ENCODE measurements at regions not wholly inside any gene's neighbourhood (a gene's known extent, or its start where the extent isn't known, plus 50 kb on each side); places are given as distances from the start of the nearest gene placed in this dataset.
A peak's percentile ranks its signal among the peaks of the same experiment; 100 is the strongest.

- no peak overlapping the region for H3K4me3 ChIP-seq (ENCODE audit: low read depth, low read length)
- no peak for TF ChIP-seq CTCF (IDR thresholded peaks at IDR 0.05; ENCODE audit: insufficient read depth, low read length, missing control alignments)
- DNase-seq (ENCODE audit: low read depth, low spot score): no peak
- CTCF ChIA-PET: interaction anchor here (0.8 kb wide), 1 partner anchor 367 kb away, joined by 3 read pairs; no protein-coding TSS in a partner anchor
- POLR2A ChIA-PET: no interaction called here
Observed at GRCh38 chr6:113146878-113147277, 710.3 kb upstream of the MARCKS start.

GRCh38 chr6:113147544-113147943 lies 709.6 kb upstream of the MARCKS start:
- no peak for TF ChIP-seq CTCF (IDR thresholded peaks at IDR 0.05; ENCODE audit: insufficient read depth, low read length, missing control alignments)
- CTCF ChIA-PET: no interaction called here
- peak; percentile 98 for DNase-seq (ENCODE audit: low read depth, low spot score)
- no peak overlapping the region for H3K4me3 ChIP-seq (ENCODE audit: low read depth, low read length)
- POLR2A ChIA-PET: no interaction called here

- no peak for TF ChIP-seq CTCF (IDR thresholded peaks at IDR 0.05; ENCODE audit: insufficient read depth, low read length, missing control alignments)
- peak; percentile 45 for DNase-seq (ENCODE audit: low read depth, low spot score)
- POLR2A ChIA-PET: no interaction called here
- CTCF ChIA-PET: interaction anchor here (0.6 kb wide), 1 partner anchor 310 kb away, joined by 3 read pairs; no protein-coding TSS in a partner anchor
- no peak overlapping the region for H3K4me3 ChIP-seq (ENCODE audit: low read depth, low read length)
Observed at GRCh38 chr6:113148566-113148965, 708.6 kb upstream of the MARCKS start.

GRCh38 chr6:113149511-113149910 lies 707.6 kb upstream of the MARCKS start:
- ChIA-PET POLR2A (no interaction called here), CTCF (no interaction called here)
- no peak overlapping the region for H3K4me3 ChIP-seq (ENCODE audit: low read depth, low read length)
- TF ChIP-seq CTCF (IDR thresholded peaks at IDR 0.05; ENCODE audit: insufficient read depth, low read length, missing control alignments): no peak
- DNase-seq (ENCODE audit: low read depth, low spot score): no peak

GRCh38 chr6:113160306-113161017 lies 696.7 kb upstream of the MARCKS start:
- POLR2A ChIA-PET: no interaction called here
- no peak for DNase-seq (ENCODE audit: low read depth, low spot score)
- H3K4me3 ChIP-seq (ENCODE audit: low read depth, low read length): no peak overlapping the region
- CTCF ChIA-PET: interaction anchor here (0.7 kb wide), 1 partner anchor 22 kb away, joined by 3 read pairs; no protein-coding TSS in a partner anchor
- no peak for TF ChIP-seq CTCF (IDR thresholded peaks at IDR 0.05; ENCODE audit: insufficient read depth, low read length, missing control alignments)

GRCh38 chr6:113161018-113161315 lies 696.2 kb upstream of the MARCKS start:
- POLR2A ChIA-PET: no interaction called here
- CTCF ChIA-PET: no interaction called here
- no peak overlapping the region for H3K4me3 ChIP-seq (ENCODE audit: low read depth, low read length)
- DNase-seq (ENCODE audit: low read depth, low spot score): no peak
- no peak for TF ChIP-seq CTCF (IDR thresholded peaks at IDR 0.05; ENCODE audit: insufficient read depth, low read length, missing control alignments)
